Left hindlimb (tissue), 1 donor: ENCODE measurements at regions not wholly inside any gene's neighbourhood (a gene's known extent, or its start where the extent isn't known, plus 50 kb on each side); places are given as distances from the start of the nearest gene placed in this dataset.
"Not testable (repeated sequence)": the region's sequence is repeated elsewhere in the genome, so short reads cannot be mapped to it uniquely, and the experiment has no call there.

Source experiments
- DNase-seq: peaks from one replicate; pipeline ENCODE4 v3.0.0-alpha.2; 2018

GRCh38 chr15:31705076-31705678 is 325.1 kb upstream of the CHRNA7 start:
- DNase-seq: not testable (repeated sequence)

GRCh38 chr15:31707944-31708702 is 322.2 kb upstream of the CHRNA7 start:
- DNase-seq: not testable (repeated sequence)

GRCh38 chr15:31708703-31709327 is 321.5 kb upstream of the CHRNA7 start:
- DNase-seq: not testable (repeated sequence)

- DNase-seq: not testable (repeated sequence)
Observed at GRCh38 chr15:31709479-31709878, 320.8 kb upstream of the CHRNA7 start.

GRCh38 chr15:31710806-31711205 is 319.5 kb upstream of the CHRNA7 start:
- not testable (repeated sequence) for DNase-seq

GRCh38 chr15:31715208-31715607 is 315.1 kb upstream of the CHRNA7 start:
- not testable (repeated sequence) for DNase-seq

GRCh38 chr15:31718625-31719024 is 311.7 kb upstream of the CHRNA7 start:
- DNase-seq: not testable (repeated sequence)

GRCh38 chr15:31719396-31720022 is 310.8 kb upstream of the CHRNA7 start:
- DNase-seq: not testable (repeated sequence)

GRCh38 chr15:31723019-31723418 is 307.3 kb upstream of the CHRNA7 start:
- not testable (repeated sequence) for DNase-seq

- not testable (repeated sequence) for DNase-seq
Observed at GRCh38 chr15:31724903-31725302, 305.4 kb upstream of the CHRNA7 start.

GRCh38 chr15:31725619-31726018 is 304.7 kb upstream of the CHRNA7 start:
- not testable (repeated sequence) for DNase-seq

- DNase-seq: no peak
Observed at GRCh38 chr15:31727612-31728011, 302.7 kb upstream of the CHRNA7 start.

- DNase-seq: no peak
Observed at GRCh38 chr15:31732726-31733125, 297.6 kb upstream of the CHRNA7 start.

GRCh38 chr15:31733424-31733823 is 296.9 kb upstream of the CHRNA7 start:
- no peak for DNase-seq

- peak; percentile 30 for DNase-seq
Observed at GRCh38 chr15:31740203-31740602, 290.1 kb upstream of the CHRNA7 start.

- DNase-seq: no peak
Observed at GRCh38 chr15:31745841-31746240, 284.5 kb upstream of the CHRNA7 start.

GRCh38 chr15:31752065-31752762 is 278.1 kb upstream of the CHRNA7 start:
- DNase-seq: no peak

- DNase-seq: no peak
Observed at GRCh38 chr15:31752905-31753304, 277.4 kb upstream of the CHRNA7 start.

- peak; percentile 34 for DNase-seq
Observed at GRCh38 chr15:31758126-31758525, 272.2 kb upstream of the CHRNA7 start.

- DNase-seq: no peak
Observed at GRCh38 chr15:31768055-31768454, 262.3 kb upstream of the CHRNA7 start.

- DNase-seq: no peak
Observed at GRCh38 chr15:31774045-31774444, 256.3 kb upstream of the CHRNA7 start.

GRCh38 chr15:31776039-31776438 is 254.3 kb upstream of the CHRNA7 start:
- DNase-seq: no peak

- DNase-seq: no peak
Observed at GRCh38 chr15:31781261-31781660, 249.1 kb upstream of the CHRNA7 start.
